ENCODE measurements at regions not wholly inside any gene's neighbourhood (a gene's known extent, or its start where the extent isn't known, plus 50 kb on each side); places are given as distances from the start of the nearest gene placed in this dataset.
A peak's percentile ranks its signal among the peaks of the same experiment; 100 is the strongest.
"Not testable (repeated sequence)": the region's sequence is repeated elsewhere in the genome, so short reads cannot be mapped to it uniquely, and the experiment has no call there.

DNA sequence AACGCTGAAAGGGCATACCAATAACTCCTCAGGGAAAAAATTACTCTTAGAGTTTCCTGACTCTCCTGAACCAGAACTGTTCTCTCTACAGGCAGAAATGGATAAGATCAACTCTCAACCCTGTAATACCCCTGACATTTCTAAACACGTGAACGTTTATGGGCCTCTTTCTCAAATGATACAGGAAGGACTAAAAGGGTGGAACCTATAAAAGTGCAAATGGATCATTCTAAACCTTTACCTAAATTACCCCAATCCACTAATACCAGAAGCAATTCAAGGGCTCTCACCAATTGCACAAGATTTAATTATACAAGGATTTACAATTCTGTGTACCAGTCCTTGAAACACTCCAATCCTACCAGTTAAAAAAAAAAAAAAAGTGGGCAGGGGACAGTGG, 98.0 kb upstream of the FAM174B start:
- intact Hi-C loops (cut with DNase I) = no loop called here
- ATAC-seq = peak; percentile 57
- H3K27me3 ChIP-seq = no peaks in the 10 kb centered on the region

DNA sequence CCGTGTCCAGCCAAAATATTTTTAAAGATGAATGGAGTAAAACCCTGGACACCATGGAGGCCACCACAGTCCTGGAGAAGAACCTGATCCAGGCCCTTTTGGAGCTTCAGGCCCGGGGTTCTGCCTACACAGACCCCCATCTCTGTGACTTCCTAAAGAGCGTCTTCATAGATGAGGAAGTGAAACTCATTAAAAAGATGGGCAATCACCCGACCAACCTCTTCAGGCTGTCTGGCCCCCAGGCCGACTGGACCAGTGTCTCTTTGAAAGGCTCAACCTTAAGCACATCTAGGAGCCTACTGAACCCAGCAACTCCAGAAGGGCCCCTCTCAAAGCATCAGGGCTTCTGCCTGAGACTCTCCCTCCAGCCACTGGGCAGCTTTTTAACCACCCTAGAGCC, 107.9 kb upstream of the FAM174B start:
- H3K36me3 ChIP-seq = no peaks in the 10 kb centered on the region
- no peaks in the 10 kb centered on the region for H3K4me1 ChIP-seq
- H3K27ac ChIP-seq = no peak overlapping the region
- H3K4me3 ChIP-seq = no peak overlapping the region
- ATAC-seq (no peak), DNase-seq (peak in 1 of 4 donors; percentile 17)
- TF ChIP-seq, protein P1, sequence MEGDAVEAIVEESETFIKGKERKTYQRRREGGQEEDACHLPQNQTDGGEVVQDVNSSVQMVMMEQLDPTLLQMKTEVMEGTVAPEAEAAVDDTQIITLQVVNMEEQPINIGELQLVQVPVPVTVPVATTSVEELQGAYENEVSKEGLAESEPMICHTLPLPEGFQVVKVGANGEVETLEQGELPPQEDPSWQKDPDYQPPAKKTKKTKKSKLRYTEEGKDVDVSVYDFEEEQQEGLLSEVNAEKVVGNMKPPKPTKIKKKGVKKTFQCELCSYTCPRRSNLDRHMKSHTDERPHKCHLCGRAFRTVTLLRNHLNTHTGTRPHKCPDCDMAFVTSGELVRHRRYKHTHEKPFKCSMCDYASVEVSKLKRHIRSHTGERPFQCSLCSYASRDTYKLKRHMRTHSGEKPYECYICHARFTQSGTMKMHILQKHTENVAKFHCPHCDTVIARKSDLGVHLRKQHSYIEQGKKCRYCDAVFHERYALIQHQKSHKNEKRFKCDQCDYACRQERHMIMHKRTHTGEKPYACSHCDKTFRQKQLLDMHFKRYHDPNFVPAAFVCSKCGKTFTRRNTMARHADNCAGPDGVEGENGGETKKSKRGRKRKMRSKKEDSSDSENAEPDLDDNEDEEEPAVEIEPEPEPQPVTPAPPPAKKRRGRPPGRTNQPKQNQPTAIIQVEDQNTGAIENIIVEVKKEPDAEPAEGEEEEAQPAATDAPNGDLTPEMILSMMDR (IDR thresholded peaks at IDR 0.05) = no peak
- no peaks in the 10 kb centered on the region for H3K9me3 ChIP-seq
- intact Hi-C loops (cut with DNase I) = no loop called here
- H3K27me3 ChIP-seq = no peaks in the 10 kb centered on the region

More for the DNA sequence above, 98.0 kb upstream of the FAM174B start:
- no peaks in the 10 kb centered on the region for H3K9me3 ChIP-seq
- no peak overlapping the region for H3K4me3 ChIP-seq
- no peak for DNase-seq
- H3K27ac ChIP-seq = no peak overlapping the region
- TF ChIP-seq, protein P1 (IDR thresholded peaks at IDR 0.05) = no peak
- H3K4me1 ChIP-seq = no peaks in the 10 kb centered on the region
- no peaks in the 10 kb centered on the region for H3K36me3 ChIP-seq

DNA sequence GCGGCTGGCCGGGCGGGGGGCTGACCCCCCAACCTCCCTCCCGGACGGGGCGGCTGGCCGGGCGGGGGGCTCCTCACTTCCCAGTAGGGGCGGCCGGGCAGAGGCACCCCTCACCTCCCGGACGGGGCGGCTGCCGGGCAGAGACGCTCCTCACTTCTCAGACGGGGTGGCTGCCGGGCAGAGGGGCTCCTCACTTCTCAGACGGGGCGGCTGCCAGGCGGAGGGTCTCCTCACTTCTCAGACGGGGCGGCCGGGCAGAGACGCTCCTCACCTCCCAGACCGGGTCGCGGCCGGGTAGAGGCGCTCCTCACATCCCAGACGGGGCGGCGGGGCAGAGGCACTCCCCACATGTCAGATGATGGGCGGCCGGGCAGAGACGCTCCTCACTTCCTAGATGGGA, 112.6 kb upstream of the FAM174B start:
- H3K9me3 ChIP-seq; DNase-seq; ATAC-seq; intact Hi-C loops (cut with DNase I); H3K27me3 ChIP-seq; H3K36me3 ChIP-seq; H3K27ac ChIP-seq; H3K4me3 ChIP-seq; H3K4me1 ChIP-seq: not testable (repeated sequence)

DNA sequence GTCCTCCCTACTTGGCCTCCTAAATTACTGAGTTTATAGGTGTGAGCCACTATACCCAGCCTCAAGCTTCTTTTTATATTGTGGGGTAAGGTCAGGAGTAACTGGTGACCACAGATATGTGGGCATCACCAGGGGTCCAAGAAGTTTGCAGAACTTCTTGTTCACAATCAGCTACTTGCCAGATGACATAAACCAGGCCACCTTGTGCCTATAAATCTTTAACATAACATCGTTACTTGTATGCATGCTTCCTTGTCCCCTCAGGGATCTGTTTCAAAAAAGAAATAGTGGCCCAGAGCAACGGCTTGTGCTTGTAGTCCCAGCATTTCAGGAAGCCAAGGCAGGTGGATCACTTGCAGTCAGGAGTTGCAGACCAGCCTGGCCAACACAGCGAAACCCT, 115.1 kb upstream of the FAM174B start:
- no peak for ATAC-seq
- Histone ChIP-seq H3K4me3 (no peak overlapping the region), H3K27ac (no peak overlapping the region), H3K27me3 (no peaks in the 10 kb centered on the region), H3K4me1 (no peaks in the 10 kb centered on the region), H3K36me3 (no peaks in the 10 kb centered on the region), H3K9me3 (no peaks in the 10 kb centered on the region)
- TF ChIP-seq, protein P1 (IDR thresholded peaks at IDR 0.05) = no peak
- no peak for DNase-seq
- intact Hi-C loops (cut with DNase I) = no loop called here

DNA sequence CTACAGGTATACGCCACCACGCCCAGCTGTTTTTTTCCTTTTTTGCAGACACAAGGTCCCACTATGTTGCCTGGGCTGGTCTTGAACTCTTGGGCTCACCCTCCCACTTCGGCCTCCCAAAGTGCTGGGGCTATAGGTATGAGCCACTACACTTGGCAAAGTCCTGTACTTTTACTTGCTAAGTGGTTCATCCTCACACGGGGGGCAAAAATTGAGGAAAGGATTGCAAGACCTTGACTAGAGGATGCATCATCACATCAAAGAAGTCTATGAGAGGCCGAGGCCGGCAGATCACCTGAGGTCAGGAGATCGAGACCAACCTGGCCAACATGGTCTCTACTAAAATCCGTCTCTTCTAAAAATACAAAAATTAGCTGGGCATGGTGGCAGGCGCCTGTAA, 116.5 kb upstream of the FAM174B start:
- H3K9me3 ChIP-seq = no peaks in the 10 kb centered on the region
- no peaks in the 10 kb centered on the region for H3K36me3 ChIP-seq
- DNase-seq (no peak), ATAC-seq (no peak)
- intact Hi-C loops (cut with DNase I) = no loop called here
- H3K27ac ChIP-seq = no peak overlapping the region
- H3K4me3 ChIP-seq = no peak overlapping the region
- no peaks in the 10 kb centered on the region for H3K4me1 ChIP-seq
- TF ChIP-seq, protein P1 (IDR thresholded peaks at IDR 0.05) = no peak
- no peaks in the 10 kb centered on the region for H3K27me3 ChIP-seq

DNA sequence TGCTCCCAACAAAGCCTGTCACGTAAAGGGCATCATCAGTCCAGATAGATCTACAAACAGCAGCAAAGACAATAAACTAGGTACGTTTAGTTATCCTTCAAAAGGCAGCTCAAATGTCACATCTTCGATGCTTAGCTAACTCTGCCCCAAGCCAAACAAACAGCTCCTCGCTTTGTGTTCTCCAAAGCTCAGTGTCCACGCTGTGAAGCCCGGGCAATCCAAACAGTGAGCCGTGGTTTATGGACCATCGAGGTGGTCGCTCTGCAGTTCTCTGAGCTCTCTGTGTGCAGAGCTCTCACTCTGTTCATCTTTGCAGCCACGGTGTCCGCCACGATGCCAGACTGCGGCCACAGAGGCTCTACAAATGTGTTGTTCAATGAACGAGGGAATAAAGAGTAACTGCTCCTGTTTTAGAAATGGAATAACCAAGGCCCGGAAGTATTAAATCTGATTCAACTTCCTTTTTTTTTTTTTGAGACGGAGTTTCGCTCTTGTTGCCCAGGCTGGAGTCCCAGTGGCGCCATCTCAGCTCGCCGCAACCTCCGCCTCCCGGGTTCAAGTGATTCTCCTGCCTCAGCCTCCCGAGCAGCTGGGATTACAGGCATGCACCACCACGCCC, 117.2 kb upstream of the FAM174B start:
- Histone ChIP-seq H3K27ac (no peak overlapping the region), H3K4me1 (no peaks in the 10 kb centered on the region), H3K27me3 (no peaks in the 10 kb centered on the region), H3K36me3 (no peaks in the 10 kb centered on the region), H3K9me3 (no peaks in the 10 kb centered on the region), H3K4me3 (no peak overlapping the region)
- DNase-seq (peak in 1 of 4 donors; percentile 34), ATAC-seq (no peak)
- intact Hi-C loops (cut with DNase I) = no loop called here
- TF ChIP-seq, protein P1 (IDR thresholded peaks at IDR 0.05) = no peak

Data from left lung (tissue), 4 donors.